Activated CD8-positive, alpha-beta memory T cell treated with anti-CD3 and anti-CD28 coated beads, Interleukin-2, amount 50 U/mL, for 4 hours (primary cell): ENCODE measurements at regions not wholly inside any gene's neighbourhood (a gene's known extent, or its start where the extent isn't known, plus 50 kb on each side); places are given as distances from the start of the nearest gene placed in this dataset.
"Not testable (repeated sequence)": the region's sequence is repeated elsewhere in the genome, so short reads cannot be mapped to it uniquely, and the experiment has no call there.

Experiments used
- DNase-seq: peaks from one replicate; pipeline ENCODE4 v3.0.0-alpha.2; 2020

- no peak for DNase-seq
Observed at GRCh38 chr9:40928803-40929487, 199.5 kb downstream of the FOXD4L6 start.

- DNase-seq: no peak
Observed at GRCh38 chr9:40927851-40928802, 200.4 kb downstream of the FOXD4L6 start.

GRCh38 chr9:40927260-40927631 is 201.2 kb downstream of the FOXD4L6 start:
- no peak for DNase-seq

GRCh38 chr9:40926404-40927259 is 201.8 kb downstream of the FOXD4L6 start:
- DNase-seq: no peak

GRCh38 chr9:40925149-40925548 is 203.3 kb downstream of the FOXD4L6 start:
- DNase-seq: no peak

GRCh38 chr9:40916399-40916783 is 212.1 kb downstream of the FOXD4L6 start:
- DNase-seq: not testable (repeated sequence)

- DNase-seq: not testable (repeated sequence)
Observed at GRCh38 chr9:40915660-40916398, 212.7 kb downstream of the FOXD4L6 start.

GRCh38 chr9:40914772-40915659 is 213.5 kb downstream of the FOXD4L6 start:
- no peak for DNase-seq

- DNase-seq: no peak
Observed at GRCh38 chr9:40913928-40914673, 214.4 kb downstream of the FOXD4L6 start.

GRCh38 chr9:40913096-40913719 is 215.3 kb downstream of the FOXD4L6 start:
- DNase-seq: no peak

- DNase-seq: not testable (repeated sequence)
Observed at GRCh38 chr9:40912679-40913078, 215.8 kb downstream of the FOXD4L6 start.

- no peak for DNase-seq
Observed at GRCh38 chr9:40911647-40912046, 216.8 kb downstream of the FOXD4L6 start.

- DNase-seq: not testable (repeated sequence)
Observed at GRCh38 chr9:40910995-40911394, 217.5 kb downstream of the FOXD4L6 start.

- no peak for DNase-seq
Observed at GRCh38 chr9:40909821-40910220, 218.7 kb downstream of the FOXD4L6 start.

- not testable (repeated sequence) for DNase-seq
Observed at GRCh38 chr9:40909111-40909510, 219.4 kb downstream of the FOXD4L6 start.

- DNase-seq: no peak
Observed at GRCh38 chr9:40907657-40908624, 220.5 kb downstream of the FOXD4L6 start.

GRCh38 chr9:40906879-40907278 is 221.6 kb downstream of the FOXD4L6 start:
- not testable (repeated sequence) for DNase-seq

GRCh38 chr9:40892315-40892714 is 236.2 kb downstream of the FOXD4L6 start:
- DNase-seq: not testable (repeated sequence)

- not testable (repeated sequence) for DNase-seq
Observed at GRCh38 chr9:40885858-40886257, 242.6 kb downstream of the FOXD4L6 start.
